Adipocyte (in vitro differentiated cells): ENCODE measurements at regions not wholly inside any gene's neighbourhood (a gene's known extent, or its start where the extent isn't known, plus 50 kb on each side); places are given as distances from the start of the nearest gene placed in this dataset.

Source experiments
- DNase-seq: peaks from one replicate; pipeline ENCODE4 v3.0.0-alpha.2; 2015; ENCODE audit warnings: low read depth
- H3K27me3 ChIP-seq: replicated peaks from 2 replicates; pipeline ENCODE4 v1.7.0; 2013; ENCODE audit warnings: mild to moderate bottlenecking, low read length, moderate library complexity; ENCODE audit not compliant: control insufficient read depth, insufficient read depth
- H3K36me3 ChIP-seq: 2 replicates; pipeline ENCODE4 v1.7.0; 2013; ENCODE audit warnings: low read length, mild to moderate bottlenecking, moderate library complexity; ENCODE audit not compliant: control insufficient read depth, insufficient read depth, severe bottlenecking
- H3K4me1 ChIP-seq: 2 replicates; pipeline ENCODE4 v1.7.0; 2013; ENCODE audit warnings: mild to moderate bottlenecking, low read length, moderate library complexity; ENCODE audit not compliant: control insufficient read depth, insufficient read depth
- H3K4me3 ChIP-seq: 2 replicates; pipeline ENCODE4 v1.7.0; 2013; ENCODE audit warnings: mild to moderate bottlenecking, low read length, moderate library complexity
- H3K9ac ChIP-seq: 2 replicates; pipeline ENCODE4 v1.7.0; 2013; ENCODE audit warnings: mild to moderate bottlenecking, low read length, moderate library complexity
- H3K9me3 ChIP-seq: 2 replicates; pipeline ENCODE4 v1.7.0; 2013; ENCODE audit warnings: mild to moderate bottlenecking, low read length, moderate library complexity; ENCODE audit not compliant: control insufficient read depth

DNA sequence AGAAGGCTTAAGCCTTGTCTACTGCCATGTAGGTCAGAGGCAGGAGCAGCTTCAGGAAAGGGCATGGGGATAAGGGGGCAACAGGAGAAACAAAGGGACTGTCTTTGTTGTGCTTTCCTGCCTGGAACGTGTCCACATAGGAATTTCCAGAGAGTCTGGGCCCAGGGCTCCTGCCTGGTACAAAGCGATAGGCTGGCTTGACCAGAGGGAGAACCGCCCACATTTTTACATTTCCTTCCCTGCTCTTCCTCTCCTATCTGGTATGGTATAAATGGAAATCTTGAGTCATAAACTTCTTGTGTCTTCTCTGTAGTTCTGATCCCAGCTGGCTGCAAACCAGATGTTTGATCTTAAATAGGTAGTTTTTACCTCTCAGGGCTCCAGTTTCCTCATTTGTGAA lies 414.8 kb downstream of the HRH4 start:
- peaks cover 14% of the 10 kb centered on the region for H3K4me1 ChIP-seq
- no peaks in the 10 kb centered on the region for H3K9me3 ChIP-seq
- no peak for DNase-seq
- H3K9ac ChIP-seq: no peak overlapping the region
- no peak overlapping the region for H3K4me3 ChIP-seq
- no peaks in the 10 kb centered on the region for H3K36me3 ChIP-seq
- no peaks in the 10 kb centered on the region for H3K27me3 ChIP-seq

DNA sequence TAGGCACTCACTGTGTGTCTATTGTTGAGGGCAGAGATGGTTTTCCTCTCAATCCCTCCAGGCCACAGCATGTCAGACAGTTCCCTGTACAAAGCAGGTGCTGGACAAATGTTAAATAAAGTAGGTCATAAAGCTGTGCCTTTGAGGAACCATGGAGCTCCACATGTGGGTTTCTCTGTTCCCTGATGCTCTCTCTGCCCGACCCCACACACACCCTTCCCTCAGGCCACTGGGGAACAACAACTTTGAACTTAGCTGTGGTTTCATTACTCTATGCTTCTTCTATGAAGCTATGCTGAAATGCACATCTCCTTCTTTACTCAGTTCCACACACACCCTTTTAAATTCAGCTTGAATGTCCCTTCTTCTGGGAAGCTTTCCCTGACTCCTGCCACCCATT lies 415.3 kb downstream of the HRH4 start:
- H3K4me3 ChIP-seq: no peak overlapping the region
- no peaks in the 10 kb centered on the region for H3K36me3 ChIP-seq
- no peaks in the 10 kb centered on the region for H3K9me3 ChIP-seq
- H3K27me3 ChIP-seq: no peaks in the 10 kb centered on the region
- H3K9ac ChIP-seq: no peak overlapping the region
- no peak for DNase-seq
- peaks cover 14% of the 10 kb centered on the region for H3K4me1 ChIP-seq

DNA sequence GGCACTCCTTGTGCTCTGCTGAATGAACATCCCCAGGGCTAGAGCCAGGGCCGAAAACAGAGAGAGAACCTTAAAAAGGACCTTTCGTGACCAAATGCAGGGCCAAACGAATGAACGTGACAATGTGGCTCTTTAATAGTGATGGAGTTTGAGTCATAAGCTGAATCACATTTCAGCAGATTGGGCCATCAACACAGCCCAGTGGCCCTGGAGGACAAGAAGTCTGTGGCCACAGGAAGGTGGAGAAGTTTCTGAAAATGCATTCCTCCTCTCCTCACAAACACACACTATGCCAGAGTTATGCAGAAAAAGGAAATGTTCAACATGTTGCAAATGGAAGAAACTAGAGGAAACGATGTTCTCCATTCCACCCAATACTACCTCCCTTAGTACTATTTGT lies 415.8 kb downstream of the HRH4 start:
- H3K4me1 ChIP-seq: peaks cover 14% of the 10 kb centered on the region
- no peak for DNase-seq
- no peak overlapping the region for H3K9ac ChIP-seq

DNA sequence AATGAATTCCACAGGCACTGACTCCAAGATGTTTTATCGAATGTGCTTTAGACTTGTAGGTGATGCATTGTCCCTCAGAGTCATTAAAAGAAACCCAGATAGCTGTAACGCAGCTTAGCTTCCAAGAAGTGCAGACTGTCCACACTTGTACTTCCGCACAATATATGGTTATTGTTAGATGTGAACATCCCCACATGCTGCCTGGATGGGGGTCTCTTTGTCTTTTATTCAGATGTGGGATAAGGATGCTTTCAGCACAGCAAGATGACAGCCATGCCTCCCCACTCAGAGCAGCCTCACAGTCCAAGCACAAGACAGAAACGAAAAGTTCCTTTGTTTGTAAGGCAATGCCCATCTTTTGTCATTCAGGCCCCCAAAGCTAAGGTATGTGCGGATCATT lies 416.6 kb downstream of the HRH4 start:
- Histone ChIP-seq H3K9ac (no peak overlapping the region), H3K4me1 (peaks cover 14% of the 10 kb centered on the region), H3K4me3 (no peak overlapping the region), H3K36me3 (no peaks in the 10 kb centered on the region), H3K9me3 (no peaks in the 10 kb centered on the region), H3K27me3 (no peaks in the 10 kb centered on the region)
- no peak for DNase-seq

More for the DNA sequence above, 415.8 kb downstream of the HRH4 start:
- H3K27me3 ChIP-seq: no peaks in the 10 kb centered on the region
- no peaks in the 10 kb centered on the region for H3K36me3 ChIP-seq
- H3K9me3 ChIP-seq: no peaks in the 10 kb centered on the region
- H3K4me3 ChIP-seq: no peak overlapping the region

DNA sequence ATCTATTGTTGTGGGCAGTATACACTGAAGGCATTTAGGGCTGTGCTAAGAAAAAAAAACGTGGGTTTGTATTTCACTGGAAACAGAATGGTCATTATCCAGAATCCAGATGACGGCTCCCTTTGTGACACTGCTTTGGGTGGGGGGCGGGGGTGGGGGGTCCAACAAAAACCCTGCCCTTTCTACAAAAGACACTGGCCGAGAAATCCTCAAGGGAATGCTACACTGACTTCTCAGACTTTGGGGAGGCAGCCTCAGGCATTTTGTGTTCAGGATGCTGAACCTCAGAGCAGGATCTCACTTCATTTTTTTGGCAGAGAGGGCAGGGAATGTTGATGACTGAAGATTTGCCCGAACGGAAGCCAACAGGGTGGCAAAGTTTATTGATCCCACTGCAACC lies 417.1 kb downstream of the HRH4 start:
- no peak for DNase-seq
- H3K27me3 ChIP-seq: no peaks in the 10 kb centered on the region
- no peak overlapping the region for H3K4me3 ChIP-seq
- H3K9me3 ChIP-seq: no peaks in the 10 kb centered on the region
- H3K4me1 ChIP-seq: peaks cover 14% of the 10 kb centered on the region
- no peak overlapping the region for H3K9ac ChIP-seq
- no peaks in the 10 kb centered on the region for H3K36me3 ChIP-seq

DNA sequence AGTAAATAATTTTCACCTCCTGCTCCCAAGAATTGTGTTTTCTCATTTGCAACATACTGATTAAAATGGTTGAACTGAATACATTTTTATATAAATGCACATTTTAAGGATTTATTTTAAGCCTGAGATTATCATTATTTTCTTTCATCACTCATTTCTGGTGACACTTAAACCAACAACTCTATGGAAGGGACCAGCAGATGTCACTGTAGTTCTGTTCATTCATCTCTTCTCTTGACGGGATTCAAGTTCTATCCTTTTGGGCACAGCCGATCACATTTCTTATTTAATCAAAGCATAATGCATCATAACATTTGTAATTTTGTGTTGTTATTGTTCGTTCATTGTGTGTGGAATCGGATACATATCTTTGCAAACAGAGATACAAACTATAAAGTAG lies 417.9 kb downstream of the HRH4 start:
- Histone ChIP-seq H3K36me3 (no peaks in the 10 kb centered on the region), H3K4me3 (no peak overlapping the region), H3K27me3 (no peaks in the 10 kb centered on the region), H3K4me1 (peaks cover 14% of the 10 kb centered on the region), H3K9ac (no peak overlapping the region), H3K9me3 (no peaks in the 10 kb centered on the region)
- peak; percentile 85 for DNase-seq

DNA sequence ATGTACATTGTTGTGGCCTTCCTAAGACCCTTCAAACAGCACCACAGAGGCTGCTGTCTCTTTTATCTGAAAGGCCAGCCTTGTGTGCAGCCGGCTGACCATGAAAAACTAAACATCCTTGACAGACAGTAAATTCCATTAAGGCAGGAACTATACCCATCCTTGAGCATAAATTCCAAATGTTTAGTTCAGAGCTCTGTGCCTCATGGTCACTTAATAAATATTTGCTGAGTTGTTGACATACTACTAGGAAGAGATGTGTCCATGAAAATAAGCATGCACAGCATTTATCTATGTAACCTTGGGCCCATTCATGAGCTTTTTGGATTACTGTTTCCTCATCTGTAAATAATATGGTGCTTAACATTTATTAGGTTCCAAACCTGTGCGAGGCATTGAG lies 424.8 kb downstream of the HRH4 start:
- Histone ChIP-seq H3K9me3 (no peaks in the 10 kb centered on the region), H3K4me3 (no peak overlapping the region), H3K4me1 (no peaks in the 10 kb centered on the region), H3K27me3 (no peaks in the 10 kb centered on the region), H3K36me3 (no peaks in the 10 kb centered on the region), H3K9ac (no peak overlapping the region)
- DNase-seq: no peak

DNA sequence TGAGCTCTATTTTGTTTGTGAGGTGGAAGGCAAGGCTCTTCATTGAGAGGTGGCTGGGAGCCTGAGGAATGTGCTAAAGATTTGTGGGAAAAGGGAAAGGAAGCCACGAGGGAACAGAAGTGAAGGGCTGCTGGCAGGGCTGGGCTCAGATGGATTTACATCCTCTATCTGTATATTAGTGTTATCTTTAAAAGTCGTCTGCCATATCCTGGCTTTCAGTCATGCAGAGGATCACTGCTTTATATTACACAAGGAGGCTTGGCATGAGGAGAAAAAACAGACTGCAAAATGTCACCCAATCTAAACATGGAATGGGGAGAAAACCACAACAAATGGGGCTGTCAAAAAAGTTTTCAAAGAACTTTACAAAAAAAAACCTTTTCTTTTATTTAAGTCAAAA lies 434.4 kb downstream of the HRH4 start:
- Histone ChIP-seq H3K9me3 (no peaks in the 10 kb centered on the region), H3K9ac (no peak overlapping the region), H3K4me3 (no peak overlapping the region), H3K27me3 (no peaks in the 10 kb centered on the region), H3K36me3 (no peaks in the 10 kb centered on the region), H3K4me1 (no peaks in the 10 kb centered on the region)
- DNase-seq: peak; percentile 33

DNA sequence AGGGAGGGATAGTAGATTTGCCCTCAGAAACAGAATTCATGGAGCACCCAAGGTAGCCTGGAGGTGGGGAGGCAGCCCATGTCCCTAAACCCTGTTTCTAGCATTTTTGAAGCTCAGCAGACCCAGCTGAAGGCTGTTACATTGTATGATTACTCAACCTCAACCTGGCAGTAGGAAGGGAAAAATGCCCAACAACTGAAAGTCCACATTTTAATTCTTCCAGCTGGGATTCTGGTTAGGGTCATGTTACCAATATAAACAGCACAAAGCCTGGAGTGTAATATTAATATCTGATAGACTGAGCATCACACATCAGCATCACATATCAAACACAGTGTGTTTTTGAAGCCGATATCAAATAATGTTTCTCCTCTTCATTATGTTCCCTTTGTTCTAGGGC lies 437.0 kb downstream of the HRH4 start:
- Histone ChIP-seq H3K9ac (no peak overlapping the region), H3K27me3 (no peaks in the 10 kb centered on the region), H3K36me3 (no peaks in the 10 kb centered on the region), H3K4me1 (no peaks in the 10 kb centered on the region), H3K9me3 (no peaks in the 10 kb centered on the region), H3K4me3 (no peak overlapping the region)
- DNase-seq: peak; percentile 9

DNA sequence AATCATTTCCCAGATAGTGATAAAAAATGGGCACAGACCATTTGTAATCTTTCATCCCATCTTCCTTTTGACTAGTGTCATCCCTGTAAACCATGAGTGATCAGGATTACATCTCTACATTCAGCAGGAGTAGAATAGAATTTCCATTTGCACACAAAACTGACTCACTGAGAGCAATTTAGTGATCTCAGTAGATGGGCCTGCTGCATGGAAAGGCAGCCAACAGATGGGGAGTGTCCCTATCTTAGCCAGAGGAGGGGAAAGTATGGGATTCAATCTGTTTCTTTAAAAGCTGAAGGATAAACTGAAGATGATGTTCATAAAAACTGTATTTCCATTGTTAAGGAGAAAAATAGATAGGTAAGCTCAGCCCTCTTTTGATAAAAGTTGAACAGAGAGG lies 441.7 kb downstream of the ZNF521 start:
- Histone ChIP-seq H3K4me1 (peaks cover 3% of the 10 kb centered on the region), H3K4me3 (no peak overlapping the region), H3K27me3 (no peaks in the 10 kb centered on the region), H3K36me3 (no peaks in the 10 kb centered on the region), H3K9me3 (no peaks in the 10 kb centered on the region), H3K9ac (no peak overlapping the region)
- no peak for DNase-seq

DNA sequence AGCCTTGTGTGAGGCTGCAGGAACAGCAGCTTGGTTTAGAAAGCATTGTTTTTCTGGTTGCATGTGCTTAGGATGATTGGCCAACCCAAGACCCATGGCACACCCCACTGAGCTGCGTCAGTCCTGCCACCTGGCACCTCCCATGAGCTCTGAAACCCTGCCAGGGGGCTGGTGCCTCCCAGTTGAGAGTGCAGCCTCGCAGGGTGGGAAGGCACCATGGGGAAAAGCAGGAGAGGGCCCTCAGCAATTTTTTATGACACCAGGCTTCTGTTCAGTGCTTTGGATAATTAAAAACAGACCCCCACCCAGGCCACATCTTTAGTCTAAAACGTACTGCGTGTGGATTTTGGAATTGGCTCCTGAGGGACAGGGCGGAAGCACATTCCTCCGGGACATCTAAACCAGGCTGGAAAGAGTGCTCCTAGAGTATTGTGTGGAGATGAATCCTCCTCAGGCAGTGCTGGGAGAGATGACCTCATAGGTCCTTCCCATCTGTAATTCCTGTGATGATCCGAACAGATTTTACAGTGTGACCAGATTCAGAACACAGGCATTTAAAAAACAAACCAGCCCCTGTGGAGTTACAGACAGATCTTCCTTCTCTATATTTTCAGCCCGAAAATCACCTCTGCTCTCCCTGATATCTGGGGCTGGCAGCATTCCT lies 438.3 kb downstream of the ZNF521 start:
- no peaks in the 10 kb centered on the region for H3K36me3 ChIP-seq
- no peaks in the 10 kb centered on the region for H3K9me3 ChIP-seq
- no peak overlapping the region for H3K4me3 ChIP-seq
- DNase-seq: no peak
- H3K27me3 ChIP-seq: peaks cover 8% of the 10 kb centered on the region
- peaks cover 3% of the 10 kb centered on the region for H3K4me1 ChIP-seq
- no peak overlapping the region for H3K9ac ChIP-seq

DNA sequence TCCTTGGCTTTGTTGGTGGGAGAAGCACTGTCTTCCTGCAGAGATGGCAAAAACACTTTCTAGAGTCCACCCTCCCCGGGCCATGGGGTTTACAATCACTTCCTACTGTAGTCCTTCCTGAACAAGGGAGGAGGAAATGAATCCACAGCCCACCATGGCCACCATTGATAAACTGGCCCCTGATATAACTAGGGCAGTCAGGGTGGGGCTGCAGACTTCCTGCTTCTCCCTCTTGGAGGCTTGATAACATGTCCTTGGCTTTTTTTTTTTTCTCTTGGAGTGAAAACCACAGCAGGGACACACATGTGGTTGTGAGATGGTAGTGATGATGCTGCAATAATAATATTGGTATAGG lies 437.8 kb downstream of the ZNF521 start:
- DNase-seq: no peak
- H3K4me3 ChIP-seq: no peak overlapping the region
- no peaks in the 10 kb centered on the region for H3K36me3 ChIP-seq
- no peak overlapping the region for H3K9ac ChIP-seq
- H3K4me1 ChIP-seq: peaks cover 3% of the 10 kb centered on the region
- peaks cover 8% of the 10 kb centered on the region for H3K27me3 ChIP-seq
- H3K9me3 ChIP-seq: no peaks in the 10 kb centered on the region
